NCI-H2081 (cell line): ENCODE measurements at regions not wholly inside any gene's neighbourhood (a gene's known extent, or its start where the extent isn't known, plus 50 kb on each side); places are given as distances from the start of the nearest gene placed in this dataset.
"Not testable (repeated sequence)": the region's sequence is repeated elsewhere in the genome, so short reads cannot be mapped to it uniquely, and the experiment has no call there.

ENCODE experiments used
- DNase-seq, 2 experiments: peaks; one replicate each; lab custom pipeline; 2025; lab: John Stamatoyannopoulos, UW

DNA sequence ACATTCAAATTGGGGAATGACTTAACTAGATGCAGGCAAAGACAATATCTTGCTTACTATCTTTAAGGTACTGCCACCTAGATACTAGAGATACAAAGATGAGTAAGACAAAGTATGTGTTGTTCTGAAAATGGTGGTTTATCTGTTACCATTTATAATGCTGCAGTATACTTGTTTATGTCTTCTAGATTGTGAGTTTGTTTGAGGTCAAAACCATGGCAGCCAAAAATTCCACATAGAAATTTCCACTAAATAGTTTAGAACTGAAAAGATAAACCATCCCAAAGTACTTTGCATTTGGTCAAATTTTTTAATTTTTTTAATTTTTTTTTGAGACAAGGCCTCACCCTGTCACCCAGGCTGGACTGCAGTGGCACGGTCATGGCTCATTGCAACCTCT, 150.8 kb downstream of the SOX4 start:
- no peak for DNase-seq

- DNase-seq = no peak
Observed at GRCh38 chr6:21745543-21746337, 152.2 kb downstream of the SOX4 start.

DNA sequence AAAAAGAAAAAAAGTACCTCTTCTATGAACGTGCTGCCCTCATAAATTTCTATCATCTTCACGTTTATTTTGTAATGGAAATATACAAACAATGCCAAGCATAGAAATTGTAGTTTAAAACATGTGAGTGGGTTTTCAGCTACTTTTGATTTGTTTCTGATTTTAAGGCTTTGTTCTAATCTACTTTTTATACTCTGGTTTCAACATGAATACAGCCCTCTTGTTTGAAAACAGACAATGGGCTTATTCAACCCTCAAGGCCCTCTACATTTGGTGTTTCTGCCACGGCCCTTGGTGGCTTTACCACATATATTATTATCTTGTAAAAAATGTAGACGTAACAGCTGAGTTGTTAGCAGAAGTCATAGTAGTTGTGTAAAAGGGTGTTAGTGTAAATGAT, 153.9 kb downstream of the SOX4 start:
- no peak for DNase-seq

GRCh38 chr6:21748343-21749056, 154.9 kb downstream of the SOX4 start:
- DNase-seq = peak in 1 of 2 experiments; percentile 46

GRCh38 chr6:21749754-21750153, 156.2 kb downstream of the SOX4 start:
- no peak for DNase-seq

GRCh38 chr6:21750575-21750974, 157.0 kb downstream of the SOX4 start:
- DNase-seq = no peak

DNA sequence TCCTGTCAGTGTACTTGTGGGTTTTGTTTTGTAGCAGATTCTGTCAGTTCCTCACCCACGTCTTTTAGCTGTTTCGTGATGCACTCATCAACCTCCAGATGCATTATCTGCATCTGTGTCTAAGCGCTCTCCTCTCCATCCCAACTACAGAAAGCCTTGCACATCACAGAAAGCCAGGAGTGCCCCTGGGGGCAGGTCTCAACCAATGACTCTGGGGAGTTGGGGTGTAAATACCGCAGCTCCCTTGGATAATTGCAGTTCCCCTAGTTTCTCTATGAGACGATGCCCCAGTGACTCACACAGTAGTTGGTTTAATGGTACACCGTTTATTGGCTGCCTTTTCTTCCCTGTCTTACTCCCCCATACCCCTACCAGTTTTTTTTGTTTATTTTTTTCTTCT, 158.1 kb downstream of the SOX4 start:
- DNase-seq = no peak

- no peak for DNase-seq
Observed at GRCh38 chr6:21752054-21752811, 158.7 kb downstream of the SOX4 start.

GRCh38 chr6:21753241-21754108, 159.9 kb downstream of the SOX4 start:
- no peak for DNase-seq

- DNase-seq = no peak
Observed at GRCh38 chr6:21754891-21755290, 161.3 kb downstream of the SOX4 start.

DNA sequence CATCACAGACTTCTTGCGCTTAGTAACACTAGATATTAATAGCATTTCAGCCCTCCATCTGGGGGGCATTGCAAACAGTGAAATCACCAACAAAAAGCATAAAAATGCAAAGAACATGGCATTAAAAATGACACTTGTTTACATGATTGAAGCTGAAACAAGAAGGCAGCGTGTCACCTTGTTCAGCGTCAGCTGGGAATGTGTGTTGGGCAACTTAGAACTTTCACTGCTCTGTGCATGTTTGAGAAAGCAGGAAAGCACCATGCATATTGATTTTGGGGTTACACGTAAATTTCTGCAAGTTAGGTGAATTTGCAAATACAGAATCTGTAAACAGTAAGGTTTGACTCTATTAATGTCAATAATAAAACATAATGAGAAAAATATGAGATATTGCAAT, 162.9 kb downstream of the SOX4 start:
- DNase-seq = no peak

DNA sequence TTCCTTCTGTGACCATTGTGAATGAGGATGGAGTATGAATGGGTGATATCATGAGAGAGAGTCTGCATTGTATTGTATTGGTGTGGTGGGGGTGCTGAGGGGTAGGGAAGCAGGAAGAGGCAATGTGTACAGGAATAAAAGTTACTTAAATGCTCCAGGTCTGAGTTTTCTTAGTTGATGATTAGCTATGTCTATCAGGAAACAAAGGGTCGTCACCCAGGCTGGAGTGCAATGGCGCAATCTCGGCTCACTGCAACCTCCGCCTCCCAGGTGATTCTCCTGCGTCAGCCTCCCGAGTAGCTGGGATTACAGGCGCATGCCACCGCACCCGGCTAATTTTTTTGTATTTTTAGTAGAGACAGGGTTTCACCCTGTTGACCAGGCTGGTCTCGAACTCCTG, 163.8 kb downstream of the SOX4 start:
- DNase-seq = not testable (repeated sequence)

GRCh38 chr6:21759721-21760120, 166.2 kb downstream of the SOX4 start:
- DNase-seq = no peak

GRCh38 chr6:21761053-21761730, 167.6 kb downstream of the SOX4 start:
- not testable (repeated sequence) for DNase-seq

GRCh38 chr6:21764989-21765388, 171.4 kb downstream of the SOX4 start:
- no peak for DNase-seq

DNA sequence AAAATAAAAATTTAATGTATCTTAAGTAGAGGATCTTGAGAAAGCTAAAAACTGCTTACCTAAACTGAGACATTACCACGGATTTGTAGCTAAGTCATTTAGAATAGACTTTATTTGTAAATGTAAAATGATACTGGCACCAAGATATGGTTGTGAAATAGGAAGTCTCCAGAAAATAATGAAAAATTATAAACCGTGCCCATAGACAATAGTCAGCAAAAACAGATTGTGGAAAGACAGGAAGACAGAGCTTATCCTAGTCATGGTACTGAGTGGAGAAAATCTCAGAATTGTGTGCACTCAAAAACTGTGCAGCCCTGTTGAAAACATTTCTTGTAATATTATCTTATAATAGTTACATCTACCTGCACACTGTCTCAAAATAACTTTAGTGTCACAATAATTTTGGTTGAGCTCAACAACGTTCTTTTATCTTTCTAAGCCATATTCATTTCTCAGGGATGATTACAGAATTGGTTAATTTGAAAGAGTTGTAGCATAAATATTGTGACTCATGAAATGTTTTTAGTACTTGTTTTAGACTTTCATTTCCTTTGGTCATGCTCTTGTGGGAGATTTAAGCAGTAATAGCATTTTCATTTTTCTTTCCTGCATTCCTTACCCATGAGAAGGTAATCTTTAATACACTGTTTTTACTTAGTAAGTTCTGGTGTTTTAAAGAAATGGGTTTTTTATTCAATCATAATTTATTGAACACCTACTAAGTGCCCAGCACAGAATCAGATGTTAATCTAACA, 174.5 kb downstream of the SOX4 start:
- no peak for DNase-seq

DNA sequence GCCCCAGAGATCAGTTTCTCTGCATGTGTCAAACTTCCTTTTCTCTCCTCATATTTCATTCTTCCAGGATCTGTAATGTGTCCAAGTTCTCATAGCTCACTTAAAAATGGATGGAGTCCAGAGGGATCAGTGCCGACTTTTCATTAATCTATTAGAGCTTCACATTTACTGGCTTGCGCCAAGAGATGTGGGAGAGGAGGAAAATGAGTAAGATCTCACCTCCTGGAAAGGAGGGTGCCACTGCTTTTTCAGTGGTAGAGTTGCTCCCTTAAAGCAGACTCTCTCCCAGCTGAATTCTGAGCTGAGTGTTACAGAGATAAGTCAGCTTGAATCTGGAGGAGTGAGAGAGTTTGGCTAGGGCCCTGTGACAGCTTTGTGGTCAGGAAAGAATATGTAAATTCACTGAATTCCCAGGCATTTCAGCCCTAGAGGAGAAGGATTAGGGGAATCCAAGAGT, 175.9 kb downstream of the SOX4 start:
- DNase-seq = no peak

DNA sequence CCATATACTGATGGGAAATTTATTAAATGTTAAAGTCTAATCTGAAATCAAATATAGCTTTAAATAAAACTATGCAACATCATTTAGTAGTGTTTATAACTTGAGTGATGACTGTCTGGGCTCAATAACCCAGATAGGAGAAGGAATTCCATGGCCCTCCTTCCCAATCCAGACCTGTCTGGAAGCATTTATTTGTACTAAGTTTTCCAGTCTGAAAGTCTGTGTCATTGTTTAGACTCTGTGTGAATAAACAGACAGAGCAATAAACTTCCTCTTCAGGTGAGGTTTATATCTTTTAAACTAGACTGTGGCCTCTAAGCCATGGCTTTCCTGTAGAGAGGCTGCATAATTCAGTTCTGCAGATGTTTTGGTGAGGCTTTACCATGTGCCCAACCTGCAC, 176.4 kb downstream of the SOX4 start:
- no peak for DNase-seq

DNA sequence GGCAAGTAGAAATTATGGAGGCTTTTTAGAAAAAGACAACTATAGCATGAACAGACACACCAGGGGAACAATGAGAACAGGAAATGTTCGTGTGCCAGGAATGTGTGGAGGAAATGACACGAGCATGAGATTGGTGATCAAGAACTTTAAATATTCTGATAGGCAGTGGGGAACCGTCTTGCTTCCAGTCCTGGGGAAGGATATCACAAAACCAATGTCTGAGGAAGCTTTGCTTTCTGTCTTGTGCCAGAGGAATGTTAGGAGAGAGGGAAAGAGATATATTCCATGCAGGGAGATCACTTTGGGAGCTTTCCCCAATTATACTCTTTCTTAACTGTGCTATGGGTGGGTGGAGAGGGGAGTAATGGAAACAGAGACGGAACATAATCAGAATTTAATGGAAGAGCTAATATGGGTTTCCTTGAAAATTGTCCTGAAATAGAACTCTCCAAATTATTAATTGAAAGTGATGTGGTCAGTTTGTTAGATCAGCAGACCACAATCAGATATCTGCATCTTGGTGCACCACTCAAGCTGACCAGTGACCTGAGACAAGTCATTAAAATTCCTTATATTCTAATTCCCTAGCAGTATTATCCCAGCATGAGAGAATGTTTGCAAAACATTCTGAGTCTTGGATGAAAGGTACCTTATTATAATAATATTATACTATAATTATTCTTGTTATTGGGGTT, 178.2 kb downstream of the SOX4 start:
- DNase-seq = no peak

DNA sequence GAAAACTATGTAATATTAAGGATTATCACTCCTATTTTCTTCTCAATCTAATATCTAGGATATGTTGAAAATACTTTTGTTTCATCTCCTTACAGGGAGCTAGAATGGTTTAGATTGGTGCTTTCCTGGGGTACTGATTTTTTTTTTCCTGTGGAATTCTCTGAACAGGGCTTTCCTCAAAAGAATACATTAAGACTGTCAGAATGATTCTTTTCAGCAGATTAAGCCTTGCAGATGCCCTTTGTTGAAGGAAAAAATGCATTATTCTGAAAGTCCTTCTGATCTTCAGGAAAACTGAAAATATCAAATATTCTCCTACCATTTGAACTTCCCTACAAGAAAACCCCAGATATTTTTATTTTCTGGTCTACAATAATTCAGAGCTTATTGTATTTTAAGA, 178.9 kb downstream of the SOX4 start:
- DNase-seq = no peak
